HL-60 (cell line): ENCODE measurements at regions not wholly inside any gene's neighbourhood (a gene's known extent, or its start where the extent isn't known, plus 50 kb on each side); places are given as distances from the start of the nearest gene placed in this dataset.

ENCODE experiments used
- DNase-seq, 2 experiments: peaks; one replicate each; pipeline ENCODE4 v3.0.0-alpha.2; 2010 to 2020; ENCODE audit warnings: low read depth in 1 of 2, low spot score in 1 of 2
- H3K27ac ChIP-seq: fragments of 250-450 bp; sonication (Bioruptor Pico); replicated peaks from 2 replicates; pipeline ENCODE4 v1.5.1; 2020; ENCODE audit warnings: mild to moderate bottlenecking, moderate library complexity
- H3K27me3 ChIP-seq: fragments of 250-450 bp; sonication (Bioruptor Pico); 2 replicates; pipeline ENCODE4 v1.5.1; 2021; ENCODE audit warnings: mild to moderate bottlenecking, moderate library complexity; ENCODE audit not compliant: insufficient read depth, poor library complexity, severe bottlenecking
- H3K4me3 ChIP-seq: replicated peaks from 2 replicates; pipeline ENCODE4 v1.5.1; 2011; ENCODE audit warnings: mild to moderate bottlenecking, control low read depth, low read length; ENCODE audit not compliant: insufficient read depth
- CTCF ChIP-seq: IDR thresholded peaks from one replicate; pipeline ENCODE4 v1.5.1; 2011; ENCODE audit warnings: low read length, control low read depth, inconsistent platforms; ENCODE audit not compliant: insufficient read depth
- GABPA ChIP-seq: IDR thresholded peaks from 2 replicates; pipeline ENCODE4 v1.6.1; 2012; ENCODE audit warnings: low read depth
- POLR2AphosphoS5 ChIP-seq: IDR thresholded peaks from 2 replicates; pipeline ENCODE4 v1.6.1; 2012; ENCODE audit warnings: low read depth
- SPI1 ChIP-seq: IDR thresholded peaks from 2 replicates; pipeline ENCODE4 v1.6.1; 2012; ENCODE audit warnings: low read depth, mild to moderate bottlenecking, borderline replicate concordance
- TF ChIP-seq, protein P1 (sequence below): IDR thresholded peaks from 2 replicates; pipeline ENCODE4 v1.6.1; 2012; ENCODE audit warnings: low read depth; ENCODE audit not compliant: insufficient replicate concordance

GRCh38 chrX:55981603-55982002 is 250.6 kb upstream of the KLF8 start:
- no peak for DNase-seq
- no peak for TF ChIP-seq POLR2AphosphoS5
- no peak for TF ChIP-seq GABPA
- no peak for TF ChIP-seq SPI1
- TF ChIP-seq, protein P1, sequence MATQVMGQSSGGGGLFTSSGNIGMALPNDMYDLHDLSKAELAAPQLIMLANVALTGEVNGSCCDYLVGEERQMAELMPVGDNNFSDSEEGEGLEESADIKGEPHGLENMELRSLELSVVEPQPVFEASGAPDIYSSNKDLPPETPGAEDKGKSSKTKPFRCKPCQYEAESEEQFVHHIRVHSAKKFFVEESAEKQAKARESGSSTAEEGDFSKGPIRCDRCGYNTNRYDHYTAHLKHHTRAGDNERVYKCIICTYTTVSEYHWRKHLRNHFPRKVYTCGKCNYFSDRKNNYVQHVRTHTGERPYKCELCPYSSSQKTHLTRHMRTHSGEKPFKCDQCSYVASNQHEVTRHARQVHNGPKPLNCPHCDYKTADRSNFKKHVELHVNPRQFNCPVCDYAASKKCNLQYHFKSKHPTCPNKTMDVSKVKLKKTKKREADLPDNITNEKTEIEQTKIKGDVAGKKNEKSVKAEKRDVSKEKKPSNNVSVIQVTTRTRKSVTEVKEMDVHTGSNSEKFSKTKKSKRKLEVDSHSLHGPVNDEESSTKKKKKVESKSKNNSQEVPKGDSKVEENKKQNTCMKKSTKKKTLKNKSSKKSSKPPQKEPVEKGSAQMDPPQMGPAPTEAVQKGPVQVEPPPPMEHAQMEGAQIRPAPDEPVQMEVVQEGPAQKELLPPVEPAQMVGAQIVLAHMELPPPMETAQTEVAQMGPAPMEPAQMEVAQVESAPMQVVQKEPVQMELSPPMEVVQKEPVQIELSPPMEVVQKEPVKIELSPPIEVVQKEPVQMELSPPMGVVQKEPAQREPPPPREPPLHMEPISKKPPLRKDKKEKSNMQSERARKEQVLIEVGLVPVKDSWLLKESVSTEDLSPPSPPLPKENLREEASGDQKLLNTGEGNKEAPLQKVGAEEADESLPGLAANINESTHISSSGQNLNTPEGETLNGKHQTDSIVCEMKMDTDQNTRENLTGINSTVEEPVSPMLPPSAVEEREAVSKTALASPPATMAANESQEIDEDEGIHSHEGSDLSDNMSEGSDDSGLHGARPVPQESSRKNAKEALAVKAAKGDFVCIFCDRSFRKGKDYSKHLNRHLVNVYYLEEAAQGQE, result no peak
- no peak for TF ChIP-seq CTCF

DNA sequence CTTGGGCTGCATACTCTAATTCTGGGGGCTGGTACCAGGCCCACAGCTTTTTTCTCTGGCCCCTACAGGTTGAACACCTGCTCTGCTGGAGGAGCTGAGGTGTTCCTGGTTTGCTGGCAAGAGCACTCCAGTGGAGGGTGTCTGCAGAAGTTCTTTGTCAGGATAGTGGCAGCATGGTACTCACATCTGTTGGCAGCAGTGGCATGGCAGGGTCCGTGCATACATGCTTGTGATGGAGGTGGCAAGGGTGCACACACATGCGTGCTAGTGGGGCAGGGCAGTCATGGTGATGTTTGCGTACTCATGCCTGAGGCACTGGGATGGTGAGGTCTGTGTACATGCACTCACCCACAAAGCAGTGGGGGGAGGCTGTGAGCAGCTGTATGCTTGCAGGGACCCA is 235.5 kb upstream of the KLF8 start:
- TF ChIP-seq POLR2AphosphoS5 (no peak), CTCF (no peak), SPI1 (no peak), GABPA (no peak)
- TF ChIP-seq, protein P1, result no peak
- no peak overlapping the region for H3K4me3 ChIP-seq
- DNase-seq, result no peak
- H3K27ac ChIP-seq, result no peak overlapping the region
- no peaks in the 10 kb centered on the region for H3K27me3 ChIP-seq

More at GRCh38 chrX:55981603-55982002, 250.6 kb upstream of the KLF8 start:
- no peaks in the 10 kb centered on the region for H3K27me3 ChIP-seq
- H3K27ac ChIP-seq, result no peak overlapping the region
- H3K4me3 ChIP-seq, result no peak overlapping the region

DNA sequence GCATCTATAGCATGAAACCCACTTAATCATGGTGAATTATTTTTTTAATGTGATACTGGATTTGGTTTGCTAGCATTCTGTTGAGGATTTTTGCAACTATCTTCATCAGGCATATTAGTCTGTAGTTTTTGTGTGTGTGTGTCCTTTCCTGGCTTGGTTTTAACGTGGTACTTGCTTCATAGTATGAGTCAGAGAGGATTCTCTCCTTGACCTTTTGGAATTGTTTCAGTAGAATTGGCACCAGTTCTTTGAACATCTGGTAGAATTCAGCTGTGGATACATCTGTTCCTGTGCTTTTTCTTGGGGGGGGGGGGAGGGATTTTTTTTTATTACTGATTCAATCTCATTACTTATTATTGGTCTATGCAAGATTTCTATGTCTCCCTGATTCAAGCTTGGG is 232.0 kb upstream of the KLF8 start:
- H3K27me3 ChIP-seq, result no peaks in the 10 kb centered on the region

More for the DNA sequence above, 232.0 kb upstream of the KLF8 start:
- DNase-seq, result no peak
- no peak overlapping the region for H3K27ac ChIP-seq
- no peak overlapping the region for H3K4me3 ChIP-seq
- no peak for TF ChIP-seq CTCF
- TF ChIP-seq, protein P1, result no peak
- no peak for TF ChIP-seq POLR2AphosphoS5
- no peak for TF ChIP-seq GABPA
